Natural killer cell (primary cell): ENCODE measurements at regions not wholly inside any gene's neighbourhood (a gene's known extent, or its start where the extent isn't known, plus 50 kb on each side); places are given as distances from the start of the nearest gene placed in this dataset.

ENCODE experiments used
- ATAC-seq, 3 donors: fragments of 150-1000 bp in 2 of 3; fragments of 200-7000 bp in 1 of 3; cut with Tn5 transposase; 1 replicate in 1 of 3; 2 replicates in 2 of 3; pipeline ENCODE4 v1.10.0; 2021; ENCODE audit warnings: mild to moderate bottlenecking in 2 of 3, moderate library complexity in 2 of 3
- DNase-seq, 2 donors: peaks; one replicate each; pipeline versions ENCODE4 v3.0.0 to v3.0.0-alpha.2; 2013 to 2021; ENCODE audit warnings: mixed read lengths in 1 of 2
- H3K27ac ChIP-seq: one replicate; pipeline ENCODE4 v1.5.1; 2013; ENCODE audit warnings: mild to moderate bottlenecking, low read length
- H3K27me3 ChIP-seq: one replicate; pipeline ENCODE4 v1.6.1; 2013; ENCODE audit warnings: low read length; ENCODE audit not compliant: control insufficient read depth, insufficient read depth
- H3K36me3 ChIP-seq: one replicate; pipeline ENCODE4 v1.6.1; 2013; ENCODE audit warnings: low read length; ENCODE audit not compliant: control insufficient read depth, insufficient read depth
- H3K4me1 ChIP-seq: one replicate; pipeline ENCODE4 v1.6.1; 2013; ENCODE audit warnings: low read length; ENCODE audit not compliant: control insufficient read depth, insufficient read depth
- H3K4me3 ChIP-seq: one replicate; pipeline ENCODE4 v1.5.1; 2013; ENCODE audit warnings: low read length
- H3K9me3 ChIP-seq: one replicate; pipeline ENCODE4 v1.6.1; 2013; ENCODE audit warnings: low read length; ENCODE audit not compliant: control insufficient read depth, insufficient read depth
- H3K27ac Mint-ChIP-seq, 2 donors: one replicate each; pipeline ENCODE4 v1.8.0; 2022; ENCODE audit warnings: mild to moderate bottlenecking in 2 of 2, mixed read lengths in 2 of 2, moderate library complexity in 1 of 2
- H3K27me3 Mint-ChIP-seq, 2 donors: one replicate each; pipeline ENCODE4 v1.8.0; 2022; ENCODE audit warnings: low read depth in 2 of 2, mixed read lengths in 2 of 2
- H3K36me3 Mint-ChIP-seq: one replicate; pipeline ENCODE4 v1.8.0; 2022; ENCODE audit warnings: mixed read lengths
- H3K4me1 Mint-ChIP-seq, 2 donors: one replicate each; pipeline ENCODE4 v1.8.0; 2022; ENCODE audit warnings: mixed read lengths in 2 of 2
- H3K4me3 Mint-ChIP-seq: one replicate; pipeline ENCODE4 v1.8.0; 2022; ENCODE audit warnings: mild to moderate bottlenecking, moderate library complexity, mixed read lengths
- H3K9me3 Mint-ChIP-seq, 2 donors: one replicate each; pipeline ENCODE4 v1.8.0; 2022; ENCODE audit warnings: mixed read lengths in 2 of 2
- WGBS: methylation state at CpG from one replicate; pipeline ENCODE4 v1.1.7; 2013; ENCODE audit warnings: missing lambda C conversion rate; ENCODE audit not compliant: insufficient coverage; 5-methylcytosine and 5-hydroxymethylcytosine counted together
- intact Hi-C: fragments of 100-400 bp; cut with micrococcal nuclease; formaldehyde crosslinking; loops from one replicate; pipeline ENCODE4 v1.14.2; 2022
- TF ChIP-seq, protein P1 (sequence below): fragments of 200-600 bp; IDR thresholded peaks from one replicate; pipeline ENCODE4 v1.8.0; 2022; ENCODE audit warnings: antibody characterized with exemption

DNA sequence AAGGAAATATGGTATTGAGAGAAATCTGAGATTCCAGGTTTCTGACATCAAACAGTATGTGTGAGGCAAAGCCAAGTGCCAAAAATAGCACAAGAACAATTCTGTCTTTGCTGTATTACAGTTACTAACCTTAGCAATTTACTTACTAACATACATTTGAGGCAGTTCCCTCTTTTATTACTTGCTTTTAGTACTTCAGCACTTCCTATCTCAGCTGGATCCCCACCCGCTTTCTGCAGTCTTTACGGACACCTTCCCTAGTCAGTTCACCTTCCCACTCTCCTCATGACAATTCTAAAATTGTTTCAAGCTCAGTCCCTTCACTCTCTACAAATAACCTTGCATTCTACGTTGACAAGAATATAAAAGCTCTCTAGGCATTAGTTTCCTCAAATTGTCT lies 79.2 kb downstream of the ELAPOR2 start:
- Histone ChIP-seq H3K36me3 (no peaks in the 10 kb centered on the region), H3K27me3 (no peaks in the 10 kb centered on the region), H3K4me1 (no peaks in the 10 kb centered on the region), H3K9me3 (no peaks in the 10 kb centered on the region), H3K4me3 (no peak overlapping the region), H3K27ac (no peak overlapping the region)
- TF ChIP-seq, protein P1, sequence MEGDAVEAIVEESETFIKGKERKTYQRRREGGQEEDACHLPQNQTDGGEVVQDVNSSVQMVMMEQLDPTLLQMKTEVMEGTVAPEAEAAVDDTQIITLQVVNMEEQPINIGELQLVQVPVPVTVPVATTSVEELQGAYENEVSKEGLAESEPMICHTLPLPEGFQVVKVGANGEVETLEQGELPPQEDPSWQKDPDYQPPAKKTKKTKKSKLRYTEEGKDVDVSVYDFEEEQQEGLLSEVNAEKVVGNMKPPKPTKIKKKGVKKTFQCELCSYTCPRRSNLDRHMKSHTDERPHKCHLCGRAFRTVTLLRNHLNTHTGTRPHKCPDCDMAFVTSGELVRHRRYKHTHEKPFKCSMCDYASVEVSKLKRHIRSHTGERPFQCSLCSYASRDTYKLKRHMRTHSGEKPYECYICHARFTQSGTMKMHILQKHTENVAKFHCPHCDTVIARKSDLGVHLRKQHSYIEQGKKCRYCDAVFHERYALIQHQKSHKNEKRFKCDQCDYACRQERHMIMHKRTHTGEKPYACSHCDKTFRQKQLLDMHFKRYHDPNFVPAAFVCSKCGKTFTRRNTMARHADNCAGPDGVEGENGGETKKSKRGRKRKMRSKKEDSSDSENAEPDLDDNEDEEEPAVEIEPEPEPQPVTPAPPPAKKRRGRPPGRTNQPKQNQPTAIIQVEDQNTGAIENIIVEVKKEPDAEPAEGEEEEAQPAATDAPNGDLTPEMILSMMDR: no peak
- Mint-ChIP-seq H3K27me3 (peaks cover 0 to 6% of the 10 kb centered on the region in 2 donors), H3K9me3 (peaks cover 7 to 8% of the 10 kb centered on the region in 2 donors), H3K27ac (no peak overlapping the region), H3K36me3 (peaks cover 7% of the 10 kb centered on the region), H3K4me1 (peaks cover 0 to 21% of the 10 kb centered on the region in 2 donors), H3K4me3 (no peak overlapping the region)
- intact Hi-C loops: no loop called here
- DNase-seq (no peak), ATAC-seq (no peak)
- 86% methylated on average over 3 of the region's 3 CpGs for WGBS

DNA sequence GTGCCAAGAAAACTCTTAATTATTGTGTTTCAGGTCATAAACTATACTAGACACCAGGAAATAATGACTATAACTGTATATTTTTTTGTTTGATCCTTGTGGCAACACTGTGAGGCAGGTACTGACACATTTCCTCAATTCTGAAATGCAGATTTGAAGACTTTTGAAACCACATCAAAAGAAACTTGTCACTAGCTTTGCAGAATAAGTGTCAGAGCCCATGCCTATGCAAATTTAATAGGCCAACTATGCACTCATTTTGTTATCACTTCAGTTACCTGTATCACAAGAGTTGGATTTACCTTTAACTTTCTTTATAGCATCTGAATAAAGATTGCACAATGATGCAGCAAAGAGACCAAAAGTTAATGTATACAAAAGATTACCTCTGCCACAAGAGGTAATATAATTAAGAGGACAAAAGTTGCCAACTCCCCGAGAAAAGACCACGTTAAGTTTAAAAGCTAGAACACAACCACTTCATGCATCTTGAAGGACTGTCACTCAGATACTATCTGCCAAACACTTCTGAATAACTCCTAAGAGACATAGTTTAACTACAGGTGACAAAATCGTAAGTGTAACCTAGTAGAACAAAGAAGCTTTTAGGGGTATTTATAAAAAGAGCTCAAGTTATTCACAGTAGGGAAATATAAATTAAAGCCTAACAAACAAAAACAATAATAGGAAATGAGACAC lies 80.5 kb downstream of the ELAPOR2 start:
- peak overlapping the region; percentile 13 for H3K27ac ChIP-seq
- Mint-ChIP-seq H3K4me1 (peaks cover 0 to 21% of the 10 kb centered on the region in 2 donors), H3K27me3 (peaks cover 0 to 6% of the 10 kb centered on the region in 2 donors), H3K36me3 (no peaks in the 10 kb centered on the region), H3K4me3 (no peak overlapping the region), H3K9me3 (peaks cover 2 to 5% of the 10 kb centered on the region in 2 donors), H3K27ac (peak overlapping the region in 1 of 2 donors; percentile 33)
- H3K4me1 ChIP-seq: no peaks in the 10 kb centered on the region
- 45% methylated on average over 2 of the region's 3 CpGs for whole genome bisulfite sequencing
- peak in 1 of 2 donors; percentile 82 for DNase-seq
- H3K27me3 ChIP-seq: no peaks in the 10 kb centered on the region
- no peaks in the 10 kb centered on the region for H3K36me3 ChIP-seq
- intact Hi-C loops: no loop called here
- H3K9me3 ChIP-seq: no peaks in the 10 kb centered on the region
- TF ChIP-seq, protein P1: no peak
- ATAC-seq: peak; percentile 35 to 75 (median 71)
- H3K4me3 ChIP-seq: no peak overlapping the region

DNA sequence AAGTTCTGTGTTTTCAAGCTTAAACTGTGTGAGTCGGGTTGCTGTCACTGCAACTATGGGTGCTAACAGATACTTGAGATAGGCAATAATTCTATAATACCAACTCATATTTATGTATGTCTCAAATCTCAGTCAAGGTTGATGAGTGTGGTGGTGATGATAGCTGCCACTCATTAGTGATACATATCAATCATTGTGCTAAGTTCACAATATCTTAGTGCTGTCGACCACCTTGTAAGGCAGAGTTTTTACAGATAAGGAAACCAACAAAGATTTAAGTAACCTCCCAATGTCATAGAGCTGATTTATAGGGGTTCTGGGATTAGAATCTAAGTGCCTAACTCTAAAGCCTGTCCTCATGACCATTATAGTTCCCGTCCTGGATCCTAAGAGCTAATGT lies 82.5 kb downstream of the ELAPOR2 start:
- Histone ChIP-seq H3K27me3 (no peaks in the 10 kb centered on the region), H3K27ac (no peak overlapping the region), H3K36me3 (no peaks in the 10 kb centered on the region), H3K4me3 (no peak overlapping the region), H3K4me1 (no peaks in the 10 kb centered on the region), H3K9me3 (no peaks in the 10 kb centered on the region)
- Mint-ChIP-seq H3K4me1 (peaks cover 0 to 24% of the 10 kb centered on the region in 2 donors), H3K27me3 (peaks cover 0 to 6% of the 10 kb centered on the region in 2 donors), H3K9me3 (peaks cover 0 to 3% of the 10 kb centered on the region in 2 donors), H3K4me3 (no peak overlapping the region), H3K36me3 (no peaks in the 10 kb centered on the region), H3K27ac (no peak overlapping the region)
- intact Hi-C loops: no loop called here
- DNase-seq (no peak), ATAC-seq (no peak)
- 91% methylated on average over 1 of the region's 3 CpGs for WGBS
- TF ChIP-seq, protein P1: no peak

DNA sequence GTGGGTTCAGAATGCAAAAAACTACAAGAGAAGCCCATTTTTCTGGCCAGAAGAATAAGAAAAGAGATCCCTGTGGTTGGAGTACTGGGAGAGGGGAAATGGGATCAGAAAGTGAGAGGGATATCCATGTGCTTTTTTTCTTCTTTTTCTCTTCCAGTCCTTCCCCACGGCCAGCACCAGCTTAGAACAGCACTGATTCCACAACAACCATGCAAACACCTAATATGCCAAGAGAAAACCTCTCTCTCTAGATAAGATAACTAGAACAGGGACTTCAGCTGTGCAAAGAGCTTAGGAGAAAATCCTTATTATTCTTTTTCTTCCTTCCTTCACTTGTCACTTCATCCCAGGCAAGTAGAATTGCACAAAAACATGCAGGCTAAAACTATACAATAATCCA lies 83.5 kb downstream of the ELAPOR2 start:
- Mint-ChIP-seq H3K36me3 (no peaks in the 10 kb centered on the region), H3K9me3 (no peaks in the 10 kb centered on the region), H3K27me3 (peaks cover 0 to 6% of the 10 kb centered on the region in 2 donors), H3K4me1 (peaks cover 0 to 21% of the 10 kb centered on the region in 2 donors), H3K4me3 (no peak overlapping the region), H3K27ac (no peak overlapping the region)
- Histone ChIP-seq H3K27me3 (no peaks in the 10 kb centered on the region), H3K4me3 (no peak overlapping the region), H3K27ac (no peak overlapping the region), H3K4me1 (no peaks in the 10 kb centered on the region), H3K36me3 (no peaks in the 10 kb centered on the region), H3K9me3 (no peaks in the 10 kb centered on the region)
- no peak for DNase-seq
- intact Hi-C loops: no loop called here
- 82% methylated on average over 1 of the region's 1 CpG for WGBS
- ATAC-seq: no peak
- TF ChIP-seq, protein P1: no peak
